Loucy (cell line): ENCODE measurements at regions not wholly inside any gene's neighbourhood (a gene's known extent, or its start where the extent isn't known, plus 50 kb on each side); places are given as distances from the start of the nearest gene placed in this dataset.

ENCODE experiments used
- H2AFZ ChIP-seq: fragments of 200-600 bp; sonication (generic); 2 replicates; pipeline ENCODE4 v1.6.0; 2016; ENCODE audit warnings: antibody characterized with exemption, mild to moderate bottlenecking, low read length, moderate library complexity
- H3F3A ChIP-seq: fragments of 200-600 bp; 2 replicates; pipeline ENCODE4 v1.6.0; 2016; ENCODE audit warnings: antibody characterized with exemption, low read depth, mild to moderate bottlenecking
- H3K27me3 ChIP-seq: fragments of 200-600 bp; sonication (generic); 2 replicates; pipeline ENCODE4 v1.6.1; 2014; ENCODE audit warnings: low read length, mild to moderate bottlenecking; ENCODE audit not compliant: insufficient read depth, poor library complexity, severe bottlenecking
- H3K36me3 ChIP-seq: fragments of 200-600 bp; sonication (generic); 2 replicates; pipeline ENCODE4 v1.6.1; 2016; ENCODE audit warnings: low read length; ENCODE audit not compliant: insufficient read depth
- H3K4me1 ChIP-seq: fragments of 200-600 bp; sonication (generic); 2 replicates; pipeline ENCODE4 v1.5.1; 2014; ENCODE audit warnings: low read length, mild to moderate bottlenecking; ENCODE audit not compliant: insufficient read depth, poor library complexity, severe bottlenecking
- H3K4me2 ChIP-seq: fragments of 200-600 bp; sonication (generic); 2 replicates; pipeline ENCODE4 v1.6.0; 2014; ENCODE audit warnings: antibody characterized with exemption, low read length, low read depth, mild to moderate bottlenecking; ENCODE audit not compliant: poor library complexity, severe bottlenecking
- H3K4me3 ChIP-seq: fragments of 200-600 bp; sonication (generic); 2 replicates; pipeline ENCODE4 v1.5.1; 2014; ENCODE audit warnings: low read length, mild to moderate bottlenecking, mixed read lengths; ENCODE audit not compliant: poor library complexity, severe bottlenecking
- H3K79me2 ChIP-seq: fragments of 200-600 bp; sonication (generic); 2 replicates; pipeline ENCODE4 v1.6.1; 2014; ENCODE audit warnings: low read length; ENCODE audit not compliant: insufficient read depth
- H3K9ac ChIP-seq: fragments of 200-600 bp; sonication (generic); 2 replicates; pipeline ENCODE4 v1.6.0; 2014; ENCODE audit warnings: mild to moderate bottlenecking, low read depth, low read length, moderate library complexity; ENCODE audit not compliant: poor library complexity, severe bottlenecking
- H3K9me2 ChIP-seq: fragments of 200-600 bp; sonication (generic); replicated peaks from 2 replicates; pipeline ENCODE4 v1.6.1; 2016; ENCODE audit warnings: low read depth, low read length, mixed read lengths
- H3K9me3 ChIP-seq: fragments of 200-600 bp; sonication (generic); 2 replicates; pipeline ENCODE4 v1.6.1; 2014; ENCODE audit warnings: mild to moderate bottlenecking, antibody characterized with exemption, low read length, low read depth; ENCODE audit not compliant: insufficient read depth
- H4K20me1 ChIP-seq: fragments of 200-600 bp; sonication (generic); 2 replicates; pipeline ENCODE4 v1.6.0; 2014; ENCODE audit warnings: antibody characterized with exemption, low read length, mild to moderate bottlenecking; ENCODE audit not compliant: insufficient read depth, poor library complexity, severe bottlenecking
- CTCF ChIP-seq: fragments of 200-600 bp; sonication (generic); conservative IDR thresholded peaks from 2 replicates; pipeline ENCODE4 v1.5.1; 2014; ENCODE audit warnings: mild to moderate bottlenecking, antibody characterized with exemption, low read length
- EZH2phosphoT487 ChIP-seq: fragments of 200-600 bp; IDR thresholded peaks from 2 replicates; pipeline ENCODE4 v1.6.1; 2018; ENCODE audit warnings: antibody characterized with exemption, mild to moderate bottlenecking, moderate library complexity, borderline replicate concordance

GRCh38 chr6:74044417-74045096 is 348.6 kb downstream of the CD109 start:
- no peak for TF ChIP-seq EZH2phosphoT487
- no peak for TF ChIP-seq CTCF
- Histone ChIP-seq H3K4me3 (no peak overlapping the region), H3K79me2 (no peaks in the 10 kb centered on the region), H3K27me3 (no peaks in the 10 kb centered on the region), H4K20me1 (no peaks in the 10 kb centered on the region), H3K9ac (no peak overlapping the region), H3K4me2 (no peak overlapping the region), H3K9me2 (no peaks in the 10 kb centered on the region), H3K9me3 (no peaks in the 10 kb centered on the region), H3K4me1 (no peaks in the 10 kb centered on the region), H3F3A (no peaks in the 10 kb centered on the region), H2AFZ (no peak overlapping the region), H3K36me3 (no peaks in the 10 kb centered on the region)

- TF ChIP-seq CTCF (no peak), EZH2phosphoT487 (no peak)
- H3K9ac ChIP-seq, result no peak overlapping the region
- H3K9me3 ChIP-seq, result no peaks in the 10 kb centered on the region
- H3K36me3 ChIP-seq, result no peaks in the 10 kb centered on the region
- no peaks in the 10 kb centered on the region for H3K27me3 ChIP-seq
- no peak overlapping the region for H2AFZ ChIP-seq
- no peaks in the 10 kb centered on the region for H3K4me1 ChIP-seq
- no peaks in the 10 kb centered on the region for H3F3A ChIP-seq
- H3K4me2 ChIP-seq, result no peak overlapping the region
- H4K20me1 ChIP-seq, result no peaks in the 10 kb centered on the region
- H3K4me3 ChIP-seq, result no peak overlapping the region
- H3K9me2 ChIP-seq, result no peaks in the 10 kb centered on the region
- H3K79me2 ChIP-seq, result no peaks in the 10 kb centered on the region
Measured at GRCh38 chr6:74041420-74041819, 345.4 kb downstream of the CD109 start.

GRCh38 chr6:74018825-74019224 is 322.8 kb downstream of the CD109 start:
- H3K36me3 ChIP-seq, result no peaks in the 10 kb centered on the region
- no peaks in the 10 kb centered on the region for H3F3A ChIP-seq
- no peaks in the 10 kb centered on the region for H3K4me1 ChIP-seq
- no peak for TF ChIP-seq CTCF
- no peak for TF ChIP-seq EZH2phosphoT487
- H3K79me2 ChIP-seq, result no peaks in the 10 kb centered on the region
- H3K9me3 ChIP-seq, result no peaks in the 10 kb centered on the region
- no peaks in the 10 kb centered on the region for H3K9me2 ChIP-seq
- no peak overlapping the region for H2AFZ ChIP-seq
- H3K27me3 ChIP-seq, result no peaks in the 10 kb centered on the region
- H3K4me3 ChIP-seq, result no peak overlapping the region
- H3K9ac ChIP-seq, result no peak overlapping the region
- no peak overlapping the region for H3K4me2 ChIP-seq
- no peaks in the 10 kb centered on the region for H4K20me1 ChIP-seq
